Hepatocyte (in vitro differentiated cells): ENCODE measurements at regions not wholly inside any gene's neighbourhood (a gene's known extent, or its start where the extent isn't known, plus 50 kb on each side); places are given as distances from the start of the nearest gene placed in this dataset.

Experiments used
- DNase-seq: peaks from one replicate; pipeline ENCODE4 v3.0.0-alpha.2; 2016; ENCODE audit warnings: low spot score
- H2AFZ ChIP-seq: fragments of 200-600 bp; sonication (generic); 2 replicates; pipeline ENCODE4 v1.6.0; 2016; ENCODE audit warnings: antibody characterized with exemption, mild to moderate bottlenecking
- H3K27ac ChIP-seq: fragments of 200-600 bp; sonication (generic); 2 replicates; pipeline ENCODE4 v1.5.1; 2016; ENCODE audit warnings: mild to moderate bottlenecking
- H3K27me3 ChIP-seq: fragments of 200-600 bp; sonication (generic); 2 replicates; pipeline ENCODE4 v1.6.1; 2016
- H3K36me3 ChIP-seq: fragments of 200-600 bp; sonication (generic); replicated peaks from 2 replicates; pipeline ENCODE4 v1.5.1; 2016; ENCODE audit warnings: low read depth; ENCODE audit not compliant: insufficient read depth
- H3K4me1 ChIP-seq: fragments of 200-600 bp; sonication (generic); 2 replicates; pipeline ENCODE4 v1.5.1; 2016; ENCODE audit warnings: mild to moderate bottlenecking, moderate library complexity; ENCODE audit not compliant: insufficient read depth
- H3K4me2 ChIP-seq: fragments of 200-600 bp; sonication (generic); 2 replicates; pipeline ENCODE4 v1.6.0; 2016
- H3K4me3 ChIP-seq: fragments of 200-600 bp; sonication (generic); 2 replicates; pipeline ENCODE4 v1.5.1; 2016; ENCODE audit warnings: mild to moderate bottlenecking
- H3K79me2 ChIP-seq: fragments of 200-600 bp; sonication (generic); 2 replicates; pipeline ENCODE4 v1.6.0; 2017; ENCODE audit warnings: mild to moderate bottlenecking
- H3K9me2 ChIP-seq: fragments of 200-600 bp; sonication (generic); replicated peaks from 2 replicates; pipeline ENCODE4 v1.6.0; 2017; ENCODE audit warnings: mild to moderate bottlenecking; ENCODE audit not compliant: insufficient read depth
- H3K9me3 ChIP-seq: fragments of 200-600 bp; sonication (generic); 2 replicates; pipeline ENCODE4 v1.5.1; 2016; ENCODE audit warnings: low read depth, mild to moderate bottlenecking
- H4K20me1 ChIP-seq: fragments of 200-600 bp; sonication (generic); 2 replicates; pipeline ENCODE4 v1.6.0; 2016; ENCODE audit warnings: mild to moderate bottlenecking; ENCODE audit not compliant: insufficient read depth, poor library complexity, severe bottlenecking
- CTCF ChIP-seq: fragments of 200-600 bp; sonication (generic); IDR thresholded peaks from 2 replicates; pipeline ENCODE4 v1.5.1; 2016; ENCODE audit warnings: antibody characterized with exemption, mild to moderate bottlenecking; ENCODE audit not compliant: poor library complexity
- EZH2 ChIP-seq: fragments of 200-600 bp; sonication (generic); IDR thresholded peaks from 2 replicates; pipeline ENCODE4 v1.6.1; 2016; ENCODE audit warnings: antibody characterized with exemption, mild to moderate bottlenecking, borderline replicate concordance
- EZH2phosphoT487 ChIP-seq: fragments of 200-600 bp; sonication (generic); IDR thresholded peaks from one replicate; pipeline ENCODE4 v1.6.1; 2018; ENCODE audit warnings: antibody characterized with exemption, mild to moderate bottlenecking, low read depth, moderate library complexity; ENCODE audit not compliant: unreplicated experiment, severe bottlenecking
- WGBS: methylation state at CpG from one replicate; pipeline ENCODE4 v1.1.6; 2016; ENCODE audit warnings: low lambda C conversion rate; ENCODE audit errors: missing lambda C conversion rate; 5-methylcytosine and 5-hydroxymethylcytosine counted together

- Histone ChIP-seq H2AFZ (no peak overlapping the region), H3K79me2 (no peaks in the 10 kb centered on the region), H3K4me3 (no peak overlapping the region), H3K36me3 (no peaks in the 10 kb centered on the region), H3K9me2 (no peaks in the 10 kb centered on the region), H3K27ac (no peak overlapping the region), H3K4me1 (peaks cover 8% of the 10 kb centered on the region), H3K4me2 (no peak overlapping the region), H4K20me1 (no peaks in the 10 kb centered on the region), H3K27me3 (no peaks in the 10 kb centered on the region), H3K9me3 (no peaks in the 10 kb centered on the region)
- WGBS: 63% methylated on average over 3 of the region's 3 CpGs
- DNase-seq: no peak
- TF ChIP-seq EZH2 (no peak), CTCF (no peak), EZH2phosphoT487 (no peak)
Observed at GRCh38 chr11:34748036-34748435, 127.1 kb downstream of the EHF start.

DNA sequence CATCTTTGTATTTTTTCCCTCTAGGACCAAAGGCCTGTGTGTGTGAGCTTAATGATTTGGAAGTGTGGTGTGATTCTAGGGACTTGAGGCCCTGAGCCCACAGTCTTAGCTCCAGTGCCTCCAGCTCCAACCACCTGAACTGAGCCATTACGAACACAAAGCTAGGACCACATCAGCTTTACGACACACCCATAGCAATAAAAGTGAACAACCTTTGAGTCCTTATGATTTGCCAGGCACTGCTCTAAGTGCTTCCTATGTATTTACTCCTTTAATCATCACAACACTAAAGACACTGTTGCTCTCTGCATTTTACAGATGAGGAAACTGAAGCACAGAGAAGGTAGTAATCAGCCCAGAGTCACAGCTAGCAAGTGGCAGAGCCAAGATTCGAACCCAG lies 126.4 kb downstream of the EHF start:
- Histone ChIP-seq H3K4me3 (no peak overlapping the region), H4K20me1 (no peaks in the 10 kb centered on the region), H3K4me2 (no peak overlapping the region), H3K9me2 (no peaks in the 10 kb centered on the region), H3K4me1 (peaks cover 8% of the 10 kb centered on the region), H3K9me3 (no peaks in the 10 kb centered on the region), H3K36me3 (no peaks in the 10 kb centered on the region), H3K27me3 (no peaks in the 10 kb centered on the region), H3K79me2 (no peaks in the 10 kb centered on the region), H2AFZ (no peak overlapping the region), H3K27ac (no peak overlapping the region)
- WGBS: 59% methylated on average over 3 of the region's 3 CpGs
- no peak for DNase-seq
- TF ChIP-seq EZH2phosphoT487 (no peak), CTCF (no peak), EZH2 (no peak)

- Histone ChIP-seq H3K27ac (no peak overlapping the region), H3K4me1 (peaks cover 8% of the 10 kb centered on the region), H3K9me2 (no peaks in the 10 kb centered on the region), H3K9me3 (no peaks in the 10 kb centered on the region), H3K4me2 (no peak overlapping the region), H3K4me3 (no peak overlapping the region), H3K79me2 (no peaks in the 10 kb centered on the region), H2AFZ (no peak overlapping the region), H3K27me3 (no peaks in the 10 kb centered on the region), H4K20me1 (no peaks in the 10 kb centered on the region), H3K36me3 (no peaks in the 10 kb centered on the region)
- WGBS: 93% methylated on average over 3 of the region's 3 CpGs
- no peak for DNase-seq
- TF ChIP-seq EZH2: no peak
- TF ChIP-seq EZH2phosphoT487: no peak
- TF ChIP-seq CTCF: no peak
Observed at GRCh38 chr11:34745195-34745594, 124.3 kb downstream of the EHF start.

GRCh38 chr11:34744511-34744910 lies 123.6 kb downstream of the EHF start:
- H3K4me1 ChIP-seq: peaks cover 8% of the 10 kb centered on the region
- no peak for TF ChIP-seq CTCF
- TF ChIP-seq EZH2: no peak
- no peak for TF ChIP-seq EZH2phosphoT487
- H3K27me3 ChIP-seq: no peaks in the 10 kb centered on the region

More at GRCh38 chr11:34744511-34744910, 123.6 kb downstream of the EHF start:
- H3K4me3 ChIP-seq: no peak overlapping the region
- H3K9me2 ChIP-seq: no peaks in the 10 kb centered on the region
- H3K79me2 ChIP-seq: no peaks in the 10 kb centered on the region
- H3K27ac ChIP-seq: no peak overlapping the region
- no peaks in the 10 kb centered on the region for H3K9me3 ChIP-seq
- no peak overlapping the region for H3K4me2 ChIP-seq
- DNase-seq: no peak
- WGBS: 85% methylated on average over 3 of the region's 3 CpGs
- H2AFZ ChIP-seq: no peak overlapping the region
- no peaks in the 10 kb centered on the region for H3K36me3 ChIP-seq
- no peaks in the 10 kb centered on the region for H4K20me1 ChIP-seq
